Epithelial cell of proximal tubule (primary cell): ENCODE measurements at regions not wholly inside any gene's neighbourhood (a gene's known extent, or its start where the extent isn't known, plus 50 kb on each side); places are given as distances from the start of the nearest gene placed in this dataset.

Source experiments
- DNase-seq: peaks from one replicate; pipeline ENCODE4 v3.0.0-alpha.2; 2011; ENCODE audit warnings: low read depth
- H3K4me3 ChIP-seq: 2 replicates; pipeline ENCODE4 v1.5.1; 2011; ENCODE audit warnings: low read depth, mild to moderate bottlenecking, low read length
- CTCF ChIP-seq: conservative IDR thresholded peaks from 2 replicates; pipeline ENCODE4 v1.5.1; 2012; ENCODE audit warnings: low read depth, mild to moderate bottlenecking, low read length

- TF ChIP-seq CTCF: no peak
- no peak for DNase-seq
- H3K4me3 ChIP-seq: no peak overlapping the region
Observed at GRCh38 chrX:10859353-10859752, 239.0 kb upstream of the MID1 start.

- DNase-seq: no peak
- no peak overlapping the region for H3K4me3 ChIP-seq
Observed at GRCh38 chrX:10875995-10876394, 235.1 kb upstream of the HCCS start.

GRCh38 chrX:10882484-10882883 is 228.6 kb upstream of the HCCS start:
- DNase-seq: no peak
- TF ChIP-seq CTCF: no peak
- no peak overlapping the region for H3K4me3 ChIP-seq

More at GRCh38 chrX:10875995-10876394, 235.1 kb upstream of the HCCS start:
- no peak for TF ChIP-seq CTCF

GRCh38 chrX:10884246-10884645 is 226.9 kb upstream of the HCCS start:
- H3K4me3 ChIP-seq: no peak overlapping the region
- no peak for TF ChIP-seq CTCF
- no peak for DNase-seq

- TF ChIP-seq CTCF: no peak
- no peak for DNase-seq
- no peak overlapping the region for H3K4me3 ChIP-seq
Observed at GRCh38 chrX:10892621-10893225, 218.4 kb upstream of the HCCS start.

- H3K4me3 ChIP-seq: no peak overlapping the region
- no peak for TF ChIP-seq CTCF
- DNase-seq: no peak
Observed at GRCh38 chrX:10893366-10893765, 217.8 kb upstream of the HCCS start.

GRCh38 chrX:10893976-10894375 is 217.2 kb upstream of the HCCS start:
- no peak for DNase-seq
- H3K4me3 ChIP-seq: no peak overlapping the region
- no peak for TF ChIP-seq CTCF
